Testis (tissue), 2 donors: ENCODE measurements at regions not wholly inside any gene's neighbourhood (a gene's known extent, or its start where the extent isn't known, plus 50 kb on each side); places are given as distances from the start of the nearest gene placed in this dataset.

Experiments
- POLR2A ChIP-seq: fragments of 450-650 bp; IDR thresholded peaks from one replicate; pipeline ENCODE4 v1.6.1; 2017; ENCODE audit warnings: antibody characterized with exemption, mild to moderate bottlenecking, moderate library complexity
- TF ChIP-seq, protein P1 (sequence below), 3 experiments: fragments of 450-650 bp in 2 of 3; fragments of 200-600 bp in 1 of 3; sonication (generic) in 1 of 3; IDR thresholded peaks; one replicate each; pipeline ENCODE4 v1.5.1; 2016 to 2019; ENCODE audit warnings: antibody characterized with exemption in 3 of 3, mild to moderate bottlenecking in 2 of 3, moderate library complexity in 1 of 3

GRCh38 chr2:40507432-40507831 is 55.5 kb upstream of the SLC8A1 start:
- TF ChIP-seq, protein P1, sequence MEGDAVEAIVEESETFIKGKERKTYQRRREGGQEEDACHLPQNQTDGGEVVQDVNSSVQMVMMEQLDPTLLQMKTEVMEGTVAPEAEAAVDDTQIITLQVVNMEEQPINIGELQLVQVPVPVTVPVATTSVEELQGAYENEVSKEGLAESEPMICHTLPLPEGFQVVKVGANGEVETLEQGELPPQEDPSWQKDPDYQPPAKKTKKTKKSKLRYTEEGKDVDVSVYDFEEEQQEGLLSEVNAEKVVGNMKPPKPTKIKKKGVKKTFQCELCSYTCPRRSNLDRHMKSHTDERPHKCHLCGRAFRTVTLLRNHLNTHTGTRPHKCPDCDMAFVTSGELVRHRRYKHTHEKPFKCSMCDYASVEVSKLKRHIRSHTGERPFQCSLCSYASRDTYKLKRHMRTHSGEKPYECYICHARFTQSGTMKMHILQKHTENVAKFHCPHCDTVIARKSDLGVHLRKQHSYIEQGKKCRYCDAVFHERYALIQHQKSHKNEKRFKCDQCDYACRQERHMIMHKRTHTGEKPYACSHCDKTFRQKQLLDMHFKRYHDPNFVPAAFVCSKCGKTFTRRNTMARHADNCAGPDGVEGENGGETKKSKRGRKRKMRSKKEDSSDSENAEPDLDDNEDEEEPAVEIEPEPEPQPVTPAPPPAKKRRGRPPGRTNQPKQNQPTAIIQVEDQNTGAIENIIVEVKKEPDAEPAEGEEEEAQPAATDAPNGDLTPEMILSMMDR (IDR thresholded peaks at IDR 0.05), result no peak
- no peak for TF ChIP-seq POLR2A
